Activated T-helper 1 cell treated with anti-CD3 and anti-CD28 coated beads, Interleukin-12 subunit alpha, Interleukin-12 subunit beta, Interleukin-2, Interleukin-4 antibody, amounts not matched to agents 30 ng/mL and 10 ng/mL and 1 ng/mL, durations not matched to agents 14 hours and 24 hours and 36 hours (primary cell): ENCODE measurements at regions not wholly inside any gene's neighbourhood (a gene's known extent, or its start where the extent isn't known, plus 50 kb on each side); places are given as distances from the start of the nearest gene placed in this dataset.
"Not testable (repeated sequence)": the region's sequence is repeated elsewhere in the genome, so short reads cannot be mapped to it uniquely, and the experiment has no call there.

Experiments used
- DNase-seq: peaks from one replicate; pipeline ENCODE4 v3.0.0; 2021; ENCODE audit warnings: low spot score
- H3K27ac Mint-ChIP-seq: one replicate; pipeline ENCODE4 v1.8.0; 2021; ENCODE audit warnings: mild to moderate bottlenecking, mixed read lengths
- H3K27me3 Mint-ChIP-seq: one replicate; pipeline ENCODE4 v1.8.0; 2022; ENCODE audit warnings: mild to moderate bottlenecking, moderate library complexity, mixed read lengths; ENCODE audit not compliant: insufficient read depth
- H3K36me3 Mint-ChIP-seq: one replicate; pipeline ENCODE4 v1.8.0; 2021; ENCODE audit warnings: low read depth, mixed read lengths
- H3K4me1 Mint-ChIP-seq: one replicate; pipeline ENCODE4 v1.8.0; 2021; ENCODE audit warnings: low read depth, mixed read lengths
- H3K4me3 Mint-ChIP-seq: one replicate; pipeline ENCODE4 v1.8.0; 2021; ENCODE audit warnings: mild to moderate bottlenecking, moderate library complexity, mixed read lengths
- H3K9me3 Mint-ChIP-seq: one replicate; pipeline ENCODE4 v1.8.0; 2021; ENCODE audit warnings: mixed read lengths
- intact Hi-C: fragments of 100-400 bp; cut with micrococcal nuclease; formaldehyde crosslinking; loops from one replicate; pipeline ENCODE4 v1.15.1; 2024

DNA sequence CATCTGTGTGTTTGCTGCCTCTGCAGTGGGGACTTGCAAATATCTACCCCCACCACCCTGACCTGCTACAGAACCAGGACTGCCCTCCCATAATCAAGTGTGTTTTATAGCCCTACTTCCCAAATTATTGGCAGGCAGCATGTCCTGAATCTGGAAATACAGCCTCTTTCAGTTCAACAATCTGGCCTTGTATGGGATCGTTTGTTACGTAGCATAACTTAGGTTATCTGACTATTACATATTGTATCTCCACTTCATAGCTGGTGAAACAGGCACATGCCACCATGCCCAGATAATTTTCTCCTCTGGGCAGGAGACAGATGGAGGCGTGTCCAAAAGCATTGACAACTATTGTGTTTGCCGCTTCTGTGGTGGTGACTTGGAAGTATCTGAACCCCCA lies 66.7 kb upstream of the ADGRL1 start:
- DNase-seq = no peak
- Mint-ChIP-seq H3K4me1 (no peaks in the 10 kb centered on the region), H3K36me3 (no peaks in the 10 kb centered on the region), H3K27ac (no peak overlapping the region), H3K27me3 (peaks cover 3% of the 10 kb centered on the region), H3K9me3 (peaks cover 21% of the 10 kb centered on the region), H3K4me3 (no peak overlapping the region)
- intact Hi-C loops = no loop called here

DNA sequence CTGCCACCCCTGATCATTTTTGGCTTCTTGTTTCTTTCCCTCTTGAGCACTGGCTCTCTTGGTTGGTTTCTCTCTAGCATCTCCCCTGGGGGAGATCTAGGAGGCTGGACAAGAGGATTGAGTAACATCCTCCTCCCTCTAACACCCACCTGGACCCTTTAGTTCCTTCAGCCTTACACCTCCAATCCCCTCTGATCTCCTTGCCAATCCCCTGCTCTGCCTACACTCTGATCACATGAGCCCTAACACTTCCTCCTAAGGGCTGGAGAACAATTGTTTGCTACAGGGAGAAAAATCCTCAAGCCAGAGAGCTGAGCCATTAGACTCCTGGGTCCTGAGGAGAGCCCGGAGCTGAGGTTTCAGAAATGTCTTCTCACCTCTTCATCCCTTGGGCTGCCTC lies 65.9 kb upstream of the ADGRL1 start:
- DNase-seq = no peak
- no peak overlapping the region for H3K27ac Mint-ChIP-seq
- no peaks in the 10 kb centered on the region for H3K4me1 Mint-ChIP-seq
- intact Hi-C loops = no loop called here
- peaks cover 18% of the 10 kb centered on the region for H3K9me3 Mint-ChIP-seq
- no peak overlapping the region for H3K4me3 Mint-ChIP-seq
- peaks cover 3% of the 10 kb centered on the region for H3K27me3 Mint-ChIP-seq
- H3K36me3 Mint-ChIP-seq = no peaks in the 10 kb centered on the region

DNA sequence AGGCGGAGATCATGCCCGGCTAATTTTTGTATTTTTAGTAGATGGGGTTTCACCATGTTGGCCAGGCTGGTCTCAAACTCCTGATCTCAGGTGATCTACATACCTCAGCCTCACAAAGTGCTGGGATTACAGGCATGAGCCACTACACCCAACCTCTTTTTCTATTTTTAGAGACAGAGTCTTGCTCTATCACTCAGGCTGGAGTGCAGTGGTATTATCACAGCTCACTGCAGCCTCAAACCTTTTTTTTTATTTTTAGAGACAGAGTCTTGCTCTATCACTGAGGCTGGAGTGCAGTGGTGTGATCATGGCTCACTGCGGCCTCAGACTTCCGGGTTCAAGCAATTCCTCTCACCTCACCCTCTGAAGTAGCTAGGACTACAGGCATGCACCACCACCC lies 64.6 kb upstream of the ADGRL1 start:
- H3K36me3 Mint-ChIP-seq, H3K27ac Mint-ChIP-seq, H3K4me3 Mint-ChIP-seq, DNase-seq, H3K27me3 Mint-ChIP-seq, H3K4me1 Mint-ChIP-seq, H3K9me3 Mint-ChIP-seq, intact Hi-C loops: not testable (repeated sequence)

- no peak overlapping the region for H3K4me3 Mint-ChIP-seq
- no peaks in the 10 kb centered on the region for H3K9me3 Mint-ChIP-seq
- H3K27ac Mint-ChIP-seq = no peak overlapping the region
- DNase-seq = no peak
- peaks cover 3% of the 10 kb centered on the region for H3K27me3 Mint-ChIP-seq
- no peaks in the 10 kb centered on the region for H3K4me1 Mint-ChIP-seq
- H3K36me3 Mint-ChIP-seq = no peaks in the 10 kb centered on the region
- intact Hi-C loops = no loop called here
These were observed 61.3 kb upstream of the ADGRL1 start for GRCh38 chr19:14267224-14267741.

DNA sequence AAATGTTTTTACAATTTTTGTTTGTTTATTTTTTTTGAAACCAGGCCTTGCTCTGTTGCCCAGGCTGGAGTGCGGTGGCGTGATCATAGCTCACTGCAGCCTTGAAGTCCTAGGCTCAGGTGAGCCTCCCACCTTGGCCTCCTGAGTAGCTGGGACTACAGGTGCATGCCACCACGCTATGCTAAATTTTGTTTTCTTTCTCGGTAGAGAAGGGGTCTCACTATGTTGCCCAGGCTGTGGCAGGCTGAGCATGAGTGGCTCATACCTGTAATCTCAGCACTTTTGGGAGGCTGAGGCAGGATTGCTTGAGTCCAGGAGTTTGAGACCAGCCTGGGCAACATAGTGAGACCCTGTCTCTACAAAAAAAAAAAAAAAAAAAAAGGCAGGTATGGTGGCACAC lies 60.2 kb upstream of the ADGRL1 start:
- H3K4me1 Mint-ChIP-seq, H3K27me3 Mint-ChIP-seq, H3K27ac Mint-ChIP-seq, H3K4me3 Mint-ChIP-seq, H3K9me3 Mint-ChIP-seq, H3K36me3 Mint-ChIP-seq, DNase-seq, intact Hi-C loops: not testable (repeated sequence)

- peaks cover 3% of the 10 kb centered on the region for H3K27me3 Mint-ChIP-seq
- no peak overlapping the region for H3K27ac Mint-ChIP-seq
- intact Hi-C loops = no loop called here
- no peaks in the 10 kb centered on the region for H3K36me3 Mint-ChIP-seq
- no peaks in the 10 kb centered on the region for H3K9me3 Mint-ChIP-seq
- H3K4me1 Mint-ChIP-seq = no peaks in the 10 kb centered on the region
- no peak for DNase-seq
- no peak overlapping the region for H3K4me3 Mint-ChIP-seq
These were observed 59.5 kb upstream of the ADGRL1 start for GRCh38 chr19:14265290-14266036.

GRCh38 chr19:14255902-14256649 lies 50.1 kb upstream of the ADGRL1 start:
- H3K27me3 Mint-ChIP-seq, intact Hi-C loops, H3K4me1 Mint-ChIP-seq, H3K4me3 Mint-ChIP-seq, DNase-seq, H3K27ac Mint-ChIP-seq, H3K9me3 Mint-ChIP-seq, H3K36me3 Mint-ChIP-seq: not testable (repeated sequence)
